ENCODE measurements at regions not wholly inside any gene's neighbourhood (a gene's known extent, or its start where the extent isn't known, plus 50 kb on each side); places are given as distances from the start of the nearest gene placed in this dataset.

GRCh38 chr5:56534102-56534829 is 281.1 kb upstream of the MAP3K1 start (continued):
- TF ChIP-seq MGA (IDR thresholded peaks at IDR 0.05) (0 out of 2 replicates have a peak, but pooled peaks have one; percentile 25), ZNF407 (IDR thresholded peaks at IDR 0.05; ENCODE audit: low read depth) (no peak)

Data from K562 (cell line).